GM23248 (cell line): ENCODE measurements at regions not wholly inside any gene's neighbourhood (a gene's known extent, or its start where the extent isn't known, plus 50 kb on each side); places are given as distances from the start of the nearest gene placed in this dataset.

Experiments
- EZH2 ChIP-seq: fragments of 200-600 bp; sonication (generic); IDR thresholded peaks from 2 replicates; pipeline ENCODE4 v1.6.1; 2018; ENCODE audit warnings: antibody characterized with exemption, mild to moderate bottlenecking; ENCODE audit not compliant: insufficient read depth, poor library complexity, severe bottlenecking
- EZH2phosphoT487 ChIP-seq: fragments of 200-600 bp; sonication (generic); IDR thresholded peaks from 2 replicates; pipeline ENCODE4 v1.6.1; 2018; ENCODE audit warnings: antibody characterized with exemption, moderate library complexity, mild to moderate bottlenecking, low read depth; ENCODE audit not compliant: insufficient read depth

DNA sequence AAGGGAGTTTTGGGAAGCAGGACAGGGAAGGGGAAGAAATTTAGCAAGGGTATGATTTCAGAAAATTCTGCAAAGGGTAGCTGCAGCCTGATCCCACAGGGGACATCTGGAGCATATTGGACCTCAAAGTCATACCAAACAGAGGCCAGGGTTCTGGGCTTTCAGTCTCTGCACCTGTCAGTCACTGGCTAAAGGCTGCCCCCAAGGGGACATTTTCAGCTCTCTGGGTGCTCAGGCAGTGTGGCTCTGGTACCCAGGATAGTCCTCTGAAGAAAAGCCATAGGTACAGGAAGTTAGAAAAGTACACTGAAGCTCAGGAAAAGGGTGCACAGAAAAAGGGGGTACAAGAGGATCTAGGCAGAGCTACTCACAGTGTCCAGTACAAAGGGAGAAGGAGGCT lies 149.2 kb downstream of the INSIG2 start:
- TF ChIP-seq EZH2phosphoT487 (no peak), EZH2 (no peak)
